PFSK-1 (cell line): ENCODE measurements at regions not wholly inside any gene's neighbourhood (a gene's known extent, or its start where the extent isn't known, plus 50 kb on each side); places are given as distances from the start of the nearest gene placed in this dataset.

ENCODE experiments used
- FOXP2 ChIP-seq: optimal IDR thresholded peaks from 2 replicates; pipeline ENCODE3; 2011; ENCODE audit warnings: borderline replicate concordance, control low read depth, inconsistent platforms; ENCODE audit not compliant: insufficient read depth; ENCODE audit errors: extremely low read length, extremely low read depth
- POLR2AphosphoS5 ChIP-seq: IDR thresholded peaks from 2 replicates; pipeline ENCODE4 v1.6.1; 2012; ENCODE audit warnings: low read depth, mild to moderate bottlenecking, control low read depth, low read length, moderate library complexity
- SIN3A ChIP-seq: IDR thresholded peaks from 2 replicates; pipeline ENCODE4 v1.6.1; 2012; ENCODE audit warnings: mild to moderate bottlenecking, low read length, moderate library complexity, borderline replicate concordance; ENCODE audit not compliant: insufficient read depth
- TAF1 ChIP-seq: IDR thresholded peaks from 2 replicates; pipeline ENCODE4 v1.6.1; 2012; ENCODE audit warnings: low read length, control low read depth, borderline replicate concordance; ENCODE audit not compliant: insufficient read depth
- TF ChIP-seq, protein P1 (sequence below), 2 experiments: IDR thresholded peaks; 2 replicates each; pipeline versions ENCODE4 v1.6.1 to v1.8.0; 2011 to 2012; ENCODE audit warnings: low read depth in 2 of 2, low read length in 2 of 2, control low read depth in 1 of 2, inconsistent platforms in 1 of 2, mild to moderate bottlenecking in 1 of 2, moderate library complexity in 1 of 2; ENCODE audit not compliant: insufficient read depth in 1 of 2

DNA sequence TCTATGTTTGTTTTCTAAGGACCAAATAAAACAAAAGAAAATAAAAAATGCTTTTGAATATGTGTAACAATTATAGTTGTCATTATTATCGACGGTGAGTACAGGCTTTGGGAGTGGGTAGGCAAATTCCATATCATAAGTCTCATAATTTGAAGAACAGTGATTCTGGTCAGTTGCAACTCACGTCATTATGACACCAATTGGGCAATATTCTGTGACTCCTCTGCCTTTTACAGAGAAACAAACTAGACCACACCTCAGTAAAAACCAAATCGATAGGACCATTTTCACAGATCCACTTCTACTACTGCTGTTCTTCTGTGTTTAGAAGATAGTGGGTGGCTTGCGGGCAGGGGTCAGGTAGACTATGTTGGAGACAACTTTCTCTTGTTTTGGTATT lies 250.1 kb downstream of the C4orf33 start:
- TF ChIP-seq POLR2AphosphoS5 = no peak

DNA sequence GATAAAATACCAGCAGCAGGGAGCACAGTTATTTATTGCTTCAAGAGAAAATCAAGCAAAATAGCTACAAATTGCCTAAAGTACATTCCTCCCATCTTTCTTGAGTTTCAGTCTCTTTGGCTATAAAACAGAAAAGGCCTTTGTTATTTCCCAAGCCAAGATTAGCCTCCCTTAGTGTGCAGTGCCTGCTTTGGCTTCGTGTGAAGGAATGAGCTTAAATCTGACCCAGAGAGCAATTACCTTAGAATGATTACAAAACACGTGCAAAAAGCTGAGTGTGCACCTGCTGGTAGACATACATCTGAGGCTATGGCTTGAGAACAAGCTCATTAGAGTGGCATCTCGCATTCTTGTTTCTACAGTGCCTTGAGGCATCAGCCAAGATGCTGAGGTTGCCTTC lies 250.8 kb downstream of the C4orf33 start:
- no peak for TF ChIP-seq FOXP2
- no peak for TF ChIP-seq TAF1
- no peak for TF ChIP-seq SIN3A

DNA sequence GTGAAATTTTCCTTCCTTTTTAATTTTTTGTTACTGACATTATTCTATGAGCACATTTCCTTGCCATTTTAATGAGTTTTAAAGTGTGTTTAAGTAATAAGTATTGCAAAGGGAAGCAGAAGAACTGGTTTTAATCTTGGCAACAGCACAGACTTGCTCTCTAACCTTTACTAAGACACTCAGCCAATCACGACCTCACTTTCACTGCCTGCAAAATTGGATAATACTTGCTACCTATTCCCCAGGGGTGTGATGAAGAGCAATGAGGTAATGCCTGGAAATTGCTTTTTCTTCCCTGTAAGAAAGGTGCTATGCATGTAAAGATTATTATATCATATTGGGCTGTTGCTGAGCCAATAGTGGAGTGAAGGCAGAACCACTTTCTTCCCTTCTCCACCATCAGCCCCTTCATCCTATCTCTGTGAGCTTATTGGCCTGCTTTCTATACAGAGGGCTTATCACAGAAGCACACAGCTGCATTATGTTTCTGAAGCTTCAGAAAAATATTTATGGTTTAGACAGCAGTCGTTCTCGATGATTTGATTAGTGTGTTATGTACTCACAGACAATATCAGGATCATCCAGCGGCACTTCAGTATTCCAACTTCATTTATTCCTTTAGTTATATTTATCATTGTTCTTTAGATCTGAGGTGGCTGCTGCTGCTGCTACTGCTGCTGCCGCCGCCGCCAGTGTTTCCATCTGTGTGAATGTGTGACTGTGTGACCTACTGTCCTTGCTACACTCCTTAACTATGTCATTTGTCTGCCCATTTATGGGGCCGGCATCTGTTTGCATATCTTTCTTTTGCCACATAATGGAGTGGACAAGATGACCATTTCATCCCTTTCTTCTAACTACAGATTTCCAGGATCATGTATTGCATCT lies 255.1 kb downstream of the C4orf33 start:
- TF ChIP-seq POLR2AphosphoS5 = no peak
- no peak for TF ChIP-seq TAF1
- TF ChIP-seq, protein P1, sequence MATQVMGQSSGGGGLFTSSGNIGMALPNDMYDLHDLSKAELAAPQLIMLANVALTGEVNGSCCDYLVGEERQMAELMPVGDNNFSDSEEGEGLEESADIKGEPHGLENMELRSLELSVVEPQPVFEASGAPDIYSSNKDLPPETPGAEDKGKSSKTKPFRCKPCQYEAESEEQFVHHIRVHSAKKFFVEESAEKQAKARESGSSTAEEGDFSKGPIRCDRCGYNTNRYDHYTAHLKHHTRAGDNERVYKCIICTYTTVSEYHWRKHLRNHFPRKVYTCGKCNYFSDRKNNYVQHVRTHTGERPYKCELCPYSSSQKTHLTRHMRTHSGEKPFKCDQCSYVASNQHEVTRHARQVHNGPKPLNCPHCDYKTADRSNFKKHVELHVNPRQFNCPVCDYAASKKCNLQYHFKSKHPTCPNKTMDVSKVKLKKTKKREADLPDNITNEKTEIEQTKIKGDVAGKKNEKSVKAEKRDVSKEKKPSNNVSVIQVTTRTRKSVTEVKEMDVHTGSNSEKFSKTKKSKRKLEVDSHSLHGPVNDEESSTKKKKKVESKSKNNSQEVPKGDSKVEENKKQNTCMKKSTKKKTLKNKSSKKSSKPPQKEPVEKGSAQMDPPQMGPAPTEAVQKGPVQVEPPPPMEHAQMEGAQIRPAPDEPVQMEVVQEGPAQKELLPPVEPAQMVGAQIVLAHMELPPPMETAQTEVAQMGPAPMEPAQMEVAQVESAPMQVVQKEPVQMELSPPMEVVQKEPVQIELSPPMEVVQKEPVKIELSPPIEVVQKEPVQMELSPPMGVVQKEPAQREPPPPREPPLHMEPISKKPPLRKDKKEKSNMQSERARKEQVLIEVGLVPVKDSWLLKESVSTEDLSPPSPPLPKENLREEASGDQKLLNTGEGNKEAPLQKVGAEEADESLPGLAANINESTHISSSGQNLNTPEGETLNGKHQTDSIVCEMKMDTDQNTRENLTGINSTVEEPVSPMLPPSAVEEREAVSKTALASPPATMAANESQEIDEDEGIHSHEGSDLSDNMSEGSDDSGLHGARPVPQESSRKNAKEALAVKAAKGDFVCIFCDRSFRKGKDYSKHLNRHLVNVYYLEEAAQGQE (IDR thresholded peaks at IDR 0.05; ENCODE audit: insufficient read depth in 1 of 2, low read depth in 2 of 2, low read length in 2 of 2) = no peak
- TF ChIP-seq SIN3A = no peak
- no peak for TF ChIP-seq FOXP2

DNA sequence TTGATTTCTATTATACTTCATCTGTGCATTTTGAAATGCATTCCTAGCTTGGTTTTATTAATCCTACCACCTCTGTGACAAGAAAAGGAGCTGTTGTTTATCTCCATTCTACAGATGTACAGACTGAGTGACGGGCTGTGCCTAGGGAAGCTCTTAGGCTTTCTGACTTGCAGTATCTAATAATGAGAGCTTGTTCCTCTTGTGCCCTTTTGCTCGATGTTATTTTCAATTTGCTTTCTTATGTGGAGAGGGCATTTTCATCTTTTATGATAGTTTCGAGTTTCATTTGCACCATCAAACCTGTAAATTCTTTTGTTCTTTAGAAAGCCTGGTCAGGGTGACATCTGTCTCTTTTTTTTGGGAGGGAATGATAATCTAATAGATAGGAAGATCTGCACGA lies 256.5 kb downstream of the C4orf33 start:
- TF ChIP-seq, protein P1 (IDR thresholded peaks at IDR 0.05; ENCODE audit: insufficient read depth in 1 of 2, low read depth in 2 of 2, low read length in 2 of 2) = no peak
- TF ChIP-seq POLR2AphosphoS5 (no peak), SIN3A (no peak), TAF1 (no peak), FOXP2 (no peak)

DNA sequence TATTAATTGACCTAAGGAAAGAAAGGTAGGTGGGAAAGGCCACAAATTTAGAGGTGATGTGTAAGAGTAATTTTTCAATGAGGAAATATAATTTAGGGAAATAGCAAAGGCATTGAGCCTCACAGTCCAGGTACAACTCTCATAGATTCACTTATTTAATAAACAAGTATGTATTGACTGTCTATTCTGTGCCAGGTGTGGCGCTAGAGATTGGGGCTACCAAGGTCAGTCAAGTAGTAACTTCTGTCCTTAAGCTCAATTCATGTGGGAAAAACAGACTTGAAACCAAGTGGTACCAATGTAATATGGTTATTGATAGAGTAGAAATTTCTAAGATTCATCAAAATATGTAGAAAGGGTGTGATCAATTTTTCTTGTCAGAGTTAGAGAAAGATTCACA lies 257.5 kb downstream of the C4orf33 start:
- TF ChIP-seq SIN3A = no peak
- TF ChIP-seq FOXP2 = no peak

DNA sequence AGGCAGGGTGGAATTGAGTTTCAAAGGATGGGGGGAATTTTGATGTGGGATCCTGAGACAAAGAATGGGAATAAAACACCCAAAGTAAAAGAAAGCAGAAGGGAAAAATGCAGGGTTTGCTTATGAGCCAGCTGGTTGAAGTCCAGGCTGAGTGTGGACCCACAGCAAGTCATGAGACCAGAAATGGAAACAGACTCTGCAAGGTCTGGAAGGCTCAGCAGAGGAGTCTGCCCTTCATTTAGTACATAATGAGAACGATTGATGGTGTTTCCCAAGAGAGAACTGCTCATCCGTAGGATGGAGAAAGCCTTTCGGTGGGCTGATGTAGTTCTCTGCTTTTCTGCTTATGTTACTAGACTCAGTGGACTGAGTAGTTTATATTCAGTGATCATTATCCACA lies 259.1 kb downstream of the C4orf33 start:
- TF ChIP-seq, protein P1 (IDR thresholded peaks at IDR 0.05; ENCODE audit: insufficient read depth in 1 of 2, low read depth in 2 of 2, low read length in 2 of 2) = no peak
- TF ChIP-seq SIN3A (no peak), TAF1 (no peak), FOXP2 (no peak), POLR2AphosphoS5 (no peak)

DNA sequence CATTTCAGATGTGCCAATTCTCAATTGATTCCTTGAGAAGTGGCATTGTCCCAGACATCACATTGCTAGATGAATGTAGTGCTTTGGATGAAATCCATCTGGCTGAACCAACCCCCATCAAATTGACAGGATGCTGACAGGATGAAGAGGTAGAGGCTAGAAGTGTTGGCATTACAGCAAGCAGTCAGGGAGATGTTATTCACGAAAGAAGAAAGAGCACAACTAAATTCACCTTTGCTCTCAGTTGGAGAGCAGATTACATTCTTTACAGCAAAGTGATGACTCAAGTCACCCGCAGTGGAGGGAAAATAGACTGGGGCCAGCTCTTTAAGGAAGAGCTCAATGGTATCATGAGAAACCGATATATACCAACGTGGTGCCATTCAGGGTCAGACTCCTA lies 259.6 kb downstream of the C4orf33 start:
- TF ChIP-seq POLR2AphosphoS5 (no peak), TAF1 (no peak), FOXP2 (no peak), SIN3A (no peak)
- TF ChIP-seq, protein P1 (IDR thresholded peaks at IDR 0.05; ENCODE audit: insufficient read depth in 1 of 2, low read depth in 2 of 2, low read length in 2 of 2) = no peak
